ENCODE measurements at regions not wholly inside any gene's neighbourhood (a gene's known extent, or its start where the extent isn't known, plus 50 kb on each side); places are given as distances from the start of the nearest gene placed in this dataset.

DNA sequence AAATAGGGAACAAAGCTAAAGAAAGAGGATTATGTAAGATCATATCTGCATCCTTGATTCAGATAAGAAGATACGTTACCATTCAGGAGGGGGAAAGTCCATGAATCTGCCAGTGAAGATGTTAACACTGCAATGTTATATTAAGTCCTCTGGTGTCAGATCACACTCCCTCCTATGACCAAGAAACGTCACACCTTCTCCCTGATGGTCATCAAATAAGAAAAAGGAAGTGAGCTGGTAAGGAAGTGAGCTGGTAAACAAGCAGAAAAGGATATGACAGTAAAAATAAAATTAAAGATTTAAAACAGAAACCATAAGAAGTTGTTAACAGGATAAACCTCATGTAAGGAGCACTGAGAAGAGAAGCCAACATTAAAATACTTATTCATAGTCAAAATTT lies 340.2 kb downstream of the SEC23A start:
- peak; percentile 65 for DNase-seq (ENCODE audit: low spot score)

DNA sequence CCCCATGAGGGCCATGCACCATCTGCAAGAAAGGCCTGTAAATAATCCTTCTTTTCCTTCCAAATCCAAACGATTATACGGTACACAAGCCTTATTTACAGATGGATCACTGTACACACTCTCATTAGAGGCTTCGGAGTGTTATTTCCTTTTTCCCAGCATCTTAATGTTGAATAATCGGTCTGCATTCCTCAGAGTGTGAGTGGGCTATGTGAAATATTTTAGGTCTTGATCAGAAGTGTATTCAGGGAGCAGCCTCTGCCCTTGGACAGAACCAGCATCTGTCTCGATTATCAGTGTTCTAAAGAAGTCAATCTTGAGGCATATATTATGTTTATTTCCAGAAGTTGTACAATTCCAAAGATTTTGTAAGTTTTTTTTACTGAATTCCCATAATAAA lies 340.6 kb downstream of the SEC23A start:
- peak; percentile 47 for DNase-seq (ENCODE audit: low spot score)

DNA sequence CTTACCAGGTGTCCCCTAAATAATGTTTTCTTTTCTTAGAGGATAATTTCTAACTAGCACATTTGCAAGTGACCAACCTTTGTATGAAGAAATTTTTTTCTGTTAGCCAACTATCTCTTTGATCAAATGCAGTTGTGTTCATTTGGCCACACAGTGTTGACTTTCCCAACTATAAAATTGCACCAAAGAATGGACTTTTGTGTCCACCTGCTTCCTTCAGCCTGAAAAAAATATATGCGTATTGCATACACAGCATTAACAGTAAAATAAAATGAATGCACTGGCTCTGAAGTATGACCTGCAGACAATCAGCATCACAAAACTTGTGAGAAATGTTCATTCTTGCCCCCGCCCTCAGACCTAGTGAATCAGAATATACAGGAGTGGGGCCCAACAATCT lies 342.0 kb downstream of the SEC23A start:
- no peak for DNase-seq (ENCODE audit: low spot score)

DNA sequence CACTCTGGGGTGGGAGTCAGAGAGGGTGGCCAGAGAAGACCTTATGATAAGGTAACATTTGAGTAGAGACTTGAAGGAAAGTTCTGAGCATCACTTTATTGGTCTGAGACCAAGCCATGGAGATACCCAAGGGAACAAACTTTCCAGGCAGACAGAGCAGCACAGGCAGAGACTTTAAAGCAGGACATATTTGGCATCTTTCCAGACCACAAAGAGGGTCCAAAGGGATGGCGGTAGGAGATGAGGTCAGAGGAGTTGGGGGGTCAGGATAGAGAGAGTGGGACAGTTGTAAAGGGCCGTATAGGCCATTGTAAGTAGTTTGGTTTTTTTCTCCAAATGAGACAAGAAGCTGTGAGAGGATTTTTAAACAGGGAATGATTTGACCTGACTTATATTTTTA lies 344.4 kb downstream of the SEC23A start:
- DNase-seq (ENCODE audit: low spot score), result no peak

DNA sequence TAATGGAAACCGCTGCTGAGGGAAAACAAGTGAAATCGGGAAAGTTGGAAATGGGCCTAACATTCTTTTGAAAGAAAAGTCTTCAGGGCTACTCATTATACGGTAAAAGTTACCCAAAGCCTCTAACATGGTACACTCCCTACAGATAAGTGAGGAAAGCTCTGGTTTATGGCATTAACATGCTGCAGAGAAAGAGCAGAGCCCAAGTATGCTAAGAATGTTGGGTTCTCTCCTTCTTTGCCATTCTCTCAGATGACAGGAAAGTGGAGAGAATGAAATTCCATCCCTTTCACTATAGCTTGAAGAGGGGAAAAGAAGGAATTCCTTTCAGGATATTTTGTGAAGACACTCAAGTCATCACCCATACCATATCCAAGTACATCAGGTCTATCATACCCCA lies 348.0 kb downstream of the SEC23A start:
- DNase-seq (ENCODE audit: low spot score), result no peak

DNA sequence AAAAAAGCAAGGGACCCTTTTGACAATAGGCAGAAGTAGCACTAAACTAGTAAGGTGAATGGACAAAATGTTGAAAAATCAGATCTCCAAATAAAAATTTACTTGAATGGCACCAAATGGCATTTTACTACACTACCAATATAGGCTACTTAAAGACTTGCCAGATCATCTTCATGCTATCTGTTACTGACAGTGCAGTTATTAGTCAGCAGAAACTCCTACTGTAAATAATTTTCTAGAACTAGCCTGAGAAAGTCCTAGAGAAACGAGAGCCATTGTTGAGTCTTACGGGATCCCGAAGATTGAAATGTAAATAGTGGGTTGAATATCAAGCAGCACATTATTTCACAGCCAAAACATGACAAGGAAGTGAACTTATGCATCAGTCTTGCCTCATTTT lies 350.3 kb downstream of the SEC23A start:
- no peak for DNase-seq (ENCODE audit: low spot score)

DNA sequence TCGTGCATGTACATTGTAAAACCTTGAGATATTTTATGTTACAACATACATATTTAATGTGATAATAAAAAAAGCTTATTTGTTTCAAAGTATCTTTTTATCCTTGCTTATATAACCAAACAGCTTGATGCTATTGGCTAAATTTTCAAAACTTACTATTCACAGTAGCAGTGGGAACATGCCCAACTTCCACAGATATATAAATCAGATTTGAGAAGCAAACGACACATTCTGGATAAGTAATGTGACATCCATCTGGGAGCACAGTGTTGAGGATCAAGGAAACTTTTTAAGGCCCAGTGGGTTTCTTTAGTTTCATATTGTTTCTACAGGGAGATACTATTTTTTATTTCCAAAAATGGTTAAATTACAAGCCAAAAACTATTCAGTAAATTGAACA lies 350.7 kb downstream of the SEC23A start:
- no peak for DNase-seq (ENCODE audit: low spot score)

DNA sequence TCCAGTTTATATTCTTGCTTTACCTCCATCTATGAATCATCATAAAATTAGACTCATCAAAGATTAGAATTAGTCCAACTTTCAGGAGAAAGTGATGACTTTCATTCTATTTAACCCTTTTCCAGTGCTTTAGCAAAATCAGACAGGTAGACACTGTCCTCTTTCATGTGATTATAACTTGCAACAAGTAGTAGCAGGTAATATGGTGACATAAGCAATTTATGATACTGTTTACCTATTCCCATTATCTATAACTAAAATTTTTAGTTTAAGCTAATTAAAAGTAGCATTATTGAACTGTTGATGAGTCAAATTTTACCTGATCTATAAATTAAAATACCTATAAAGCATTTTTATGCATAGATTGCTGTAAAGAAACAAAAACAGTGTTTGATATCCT lies 351.6 kb downstream of the SEC23A start:
- no peak for DNase-seq (ENCODE audit: low spot score)

DNA sequence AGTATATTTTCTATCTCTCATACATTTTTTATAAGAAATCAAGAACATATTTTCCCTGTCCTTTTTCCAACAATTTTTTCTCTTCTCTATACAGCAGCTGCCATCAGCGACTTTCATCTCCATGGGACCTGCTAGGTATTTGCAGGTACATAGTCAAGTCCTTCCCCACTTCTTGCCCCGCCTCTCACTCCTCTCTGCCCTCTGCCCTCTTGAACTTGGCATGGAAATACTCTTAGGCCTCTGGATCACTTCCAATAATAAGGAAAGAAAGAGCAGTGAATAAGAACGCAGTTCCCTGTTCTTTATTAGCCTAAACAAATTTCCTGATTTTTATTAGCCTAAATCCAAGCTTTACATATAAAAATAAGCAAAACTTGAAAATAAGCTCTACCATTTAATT lies 353.1 kb downstream of the SEC23A start:
- DNase-seq (ENCODE audit: low spot score), result no peak

DNA sequence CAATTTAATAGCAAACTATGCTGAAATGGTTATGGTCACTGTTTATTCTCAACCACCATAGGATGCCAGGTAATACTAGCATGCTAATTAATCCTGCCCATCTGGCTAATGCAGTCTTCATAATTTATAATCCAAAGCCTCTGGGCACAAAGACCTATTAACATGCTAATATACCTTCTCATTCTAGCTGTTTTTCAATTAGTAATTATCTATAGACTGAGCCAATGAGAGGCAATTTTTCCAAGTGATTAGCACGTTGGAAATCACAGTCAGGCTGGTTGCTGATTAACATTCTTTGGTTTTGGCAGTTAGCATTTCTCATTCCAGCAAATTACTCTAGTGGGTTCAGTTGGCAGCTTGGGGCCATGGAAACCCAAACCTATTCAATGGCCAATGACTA lies 357.2 kb downstream of the SEC23A start:
- no peak for DNase-seq (ENCODE audit: low spot score)

DNA sequence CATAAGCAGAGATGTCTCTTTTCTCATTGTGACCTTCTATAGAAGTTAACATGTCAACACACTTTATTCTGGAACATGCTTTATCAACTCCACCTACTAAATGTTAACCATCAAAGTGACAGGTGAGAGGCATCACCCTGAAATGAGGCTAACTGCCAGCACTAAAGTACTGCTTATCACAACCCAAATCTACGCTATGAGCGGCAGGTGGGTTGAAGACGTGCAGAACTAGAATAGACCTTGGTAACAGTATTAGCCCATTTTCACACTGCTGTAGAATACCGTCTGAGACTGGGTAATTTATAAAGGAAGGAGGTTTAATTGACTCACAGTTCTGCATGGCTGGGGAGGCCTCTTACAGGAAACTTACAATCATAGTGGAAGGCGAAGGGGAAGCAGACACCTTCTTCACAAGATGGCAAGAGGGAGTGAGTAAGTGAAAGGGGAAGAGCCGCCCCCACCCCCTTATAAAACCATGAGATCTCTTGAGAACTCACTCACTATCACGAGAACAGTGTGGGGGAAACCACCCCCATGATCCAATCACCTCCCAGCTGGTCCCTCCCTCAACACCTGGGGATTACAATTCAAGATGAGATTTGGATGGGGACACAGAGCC lies 359.0 kb downstream of the SEC23A start:
- DNase-seq (ENCODE audit: low spot score), result no peak

DNA sequence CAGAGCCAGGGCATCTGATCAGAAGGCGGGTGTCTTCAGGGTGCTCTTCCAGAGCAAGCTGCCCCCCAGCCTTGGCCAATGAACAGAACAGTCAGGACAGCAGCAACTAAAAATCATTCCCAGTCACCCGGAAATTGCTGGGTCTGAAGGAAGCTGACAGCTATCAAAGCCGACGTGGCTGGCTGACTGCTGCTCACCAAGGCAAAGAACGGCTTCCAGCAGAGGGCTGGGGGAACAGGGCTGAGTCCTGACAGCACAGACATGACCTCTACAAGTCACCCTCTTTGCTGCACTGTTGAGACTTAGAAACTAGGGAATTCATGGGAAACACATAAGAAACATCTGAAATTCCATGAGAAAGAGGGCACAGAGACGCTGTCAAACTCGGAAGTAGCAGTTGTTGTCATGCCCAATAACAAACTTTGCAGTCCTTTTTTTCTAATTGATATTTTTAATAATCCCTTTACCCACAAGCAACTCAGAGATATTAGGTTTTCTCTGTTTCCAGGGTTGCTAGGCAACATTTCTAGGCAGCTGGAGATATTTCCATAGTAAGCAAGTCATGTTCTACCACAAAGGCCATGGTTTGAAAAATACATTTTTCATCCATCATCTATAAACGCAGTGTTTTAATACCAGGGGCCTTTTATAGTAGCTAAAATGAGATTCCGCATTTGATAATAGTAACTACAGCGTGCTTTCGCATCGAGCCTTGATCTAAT lies 365.2 kb downstream of the SEC23A start:
- DNase-seq (ENCODE audit: low spot score), result no peak

DNA sequence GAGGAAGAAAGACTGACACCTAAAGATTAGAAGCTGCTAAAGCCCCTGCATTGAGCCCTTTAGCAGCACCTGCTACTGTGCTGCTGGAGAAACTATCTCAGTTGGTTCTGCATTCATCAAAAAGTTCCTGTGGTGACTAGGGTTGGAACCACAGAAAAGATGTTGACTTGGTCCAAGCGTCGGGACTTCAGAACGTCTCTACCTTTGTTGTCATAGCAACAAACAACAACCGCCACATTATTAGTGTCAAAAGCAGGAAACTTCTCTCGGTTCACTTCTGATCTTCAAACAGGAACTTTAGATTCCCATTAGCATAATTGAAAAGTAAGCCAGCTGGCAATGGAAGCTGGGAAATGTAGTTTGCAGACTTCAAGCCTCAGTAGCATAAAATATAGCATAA lies 368.0 kb downstream of the SEC23A start:
- no peak for DNase-seq (ENCODE audit: low spot score)

DNA sequence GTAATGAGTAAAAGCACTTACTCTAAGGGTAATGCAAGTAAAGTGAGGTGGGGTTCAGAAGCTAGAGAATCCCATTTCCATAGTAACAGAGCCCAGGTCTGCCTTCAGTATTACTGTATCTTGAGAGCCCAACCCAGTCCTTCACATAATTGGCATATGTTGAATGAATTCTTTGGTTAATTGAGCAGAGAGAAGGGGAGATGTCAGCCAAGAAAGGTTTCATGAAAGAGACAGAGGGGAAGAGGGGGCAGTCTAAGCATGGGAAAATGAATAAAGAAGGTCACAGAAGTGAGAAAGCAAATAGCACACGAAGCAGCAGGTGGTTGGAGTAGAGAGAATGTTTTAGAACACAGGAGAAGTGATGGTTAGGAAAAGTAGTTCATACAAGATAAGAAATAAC lies 371.1 kb downstream of the SEC23A start:
- no peak for DNase-seq (ENCODE audit: low spot score)

DNA sequence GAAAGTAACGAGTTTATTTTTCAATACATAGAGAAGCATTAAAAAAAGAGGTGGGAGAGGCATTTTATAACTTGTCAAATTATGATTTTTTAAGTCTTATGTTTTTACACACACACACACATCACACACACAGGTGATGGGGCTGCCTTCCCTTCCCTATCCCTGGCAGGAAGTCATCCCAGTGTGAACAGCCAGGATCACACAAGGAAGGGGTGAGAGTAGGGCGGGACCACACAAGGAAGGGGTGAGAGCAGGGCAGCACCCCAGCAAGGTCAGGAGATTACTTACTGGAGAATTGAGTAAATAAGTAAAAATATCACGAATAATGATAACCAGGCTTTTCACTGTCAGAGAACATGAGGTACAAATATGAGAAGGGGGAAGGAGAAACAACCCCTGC lies 372.6 kb downstream of the SEC23A start:
- no peak for DNase-seq (ENCODE audit: low spot score)

DNA sequence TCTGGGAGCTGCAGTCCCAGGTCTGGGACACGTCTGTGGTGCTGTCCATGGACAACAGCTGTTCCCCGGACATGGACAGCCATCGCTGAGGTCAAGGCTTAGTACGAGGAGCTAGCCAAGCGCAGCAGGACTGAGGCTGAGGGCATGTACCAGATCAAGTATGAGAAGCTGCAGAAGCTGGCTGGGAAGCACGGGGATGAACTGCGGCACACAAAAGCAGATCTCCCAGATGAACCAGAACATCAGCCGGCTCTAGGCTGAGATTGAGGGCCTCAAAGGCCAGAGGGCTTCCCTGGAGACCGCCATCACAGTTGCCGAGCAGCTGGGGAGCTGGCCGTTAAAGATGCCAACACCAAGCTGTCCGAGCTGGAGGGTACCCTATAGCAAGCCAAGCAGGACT lies 375.3 kb downstream of the SEC23A start:
- DNase-seq (ENCODE audit: low spot score), result no peak

DNA sequence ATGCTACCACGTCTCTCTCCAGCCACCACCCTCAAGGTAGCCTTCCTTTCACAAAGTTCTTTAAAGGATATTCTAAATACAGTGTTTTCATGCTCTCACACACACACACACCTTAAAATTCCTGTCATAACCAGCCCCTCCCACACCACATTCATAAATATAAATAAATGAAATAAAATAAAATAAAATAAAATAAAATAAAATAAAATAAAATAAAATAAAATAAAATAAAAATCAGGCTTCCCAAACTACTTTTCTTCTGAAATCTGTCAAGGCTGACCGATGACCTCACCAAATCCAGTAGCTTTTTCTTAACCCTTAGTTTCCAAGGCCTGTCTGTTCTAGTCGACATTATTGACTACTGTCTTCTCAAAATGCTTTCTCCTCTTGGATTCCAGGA lies 378.4 kb downstream of the SEC23A start:
- no peak for DNase-seq (ENCODE audit: low spot score)

DNA sequence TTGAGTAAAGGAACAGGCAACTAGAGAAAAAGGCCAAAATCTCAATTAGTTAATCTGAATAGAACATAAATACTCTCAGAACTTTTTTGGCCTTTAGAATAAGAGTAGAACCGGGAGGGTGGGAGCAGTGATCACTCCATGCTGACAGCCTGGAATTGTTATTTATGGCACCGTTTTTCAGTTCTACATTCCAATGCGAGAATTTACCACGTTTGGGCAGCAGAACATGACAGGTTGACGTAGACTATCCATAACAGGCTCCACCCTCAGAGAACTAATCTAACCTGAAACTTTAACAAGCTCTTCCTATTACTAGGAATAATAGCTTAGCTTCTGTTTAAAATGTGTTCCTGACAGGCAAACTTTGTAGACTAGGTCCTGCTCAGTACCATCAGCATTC lies 379.1 kb downstream of the SEC23A start:
- no peak for DNase-seq (ENCODE audit: low spot score)

DNA sequence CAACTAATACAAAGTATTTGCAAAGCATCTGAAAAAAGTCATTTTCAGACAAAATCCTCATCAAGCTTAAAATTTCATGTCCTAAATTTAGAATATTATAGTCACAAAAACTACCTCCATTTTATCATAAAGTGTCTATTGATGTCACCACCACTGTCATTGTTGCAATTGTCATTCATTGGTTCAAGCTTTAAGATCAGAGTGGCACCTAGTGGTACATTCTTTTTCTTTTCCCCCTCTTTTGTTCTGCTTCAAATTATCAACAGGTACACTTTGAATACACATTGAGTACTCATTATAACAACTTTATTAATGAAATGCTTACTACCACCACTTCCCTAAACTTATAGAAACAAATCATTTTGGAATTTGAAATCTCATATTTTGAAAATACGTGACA lies 379.8 kb downstream of the SEC23A start:
- DNase-seq (ENCODE audit: low spot score), result no peak

DNA sequence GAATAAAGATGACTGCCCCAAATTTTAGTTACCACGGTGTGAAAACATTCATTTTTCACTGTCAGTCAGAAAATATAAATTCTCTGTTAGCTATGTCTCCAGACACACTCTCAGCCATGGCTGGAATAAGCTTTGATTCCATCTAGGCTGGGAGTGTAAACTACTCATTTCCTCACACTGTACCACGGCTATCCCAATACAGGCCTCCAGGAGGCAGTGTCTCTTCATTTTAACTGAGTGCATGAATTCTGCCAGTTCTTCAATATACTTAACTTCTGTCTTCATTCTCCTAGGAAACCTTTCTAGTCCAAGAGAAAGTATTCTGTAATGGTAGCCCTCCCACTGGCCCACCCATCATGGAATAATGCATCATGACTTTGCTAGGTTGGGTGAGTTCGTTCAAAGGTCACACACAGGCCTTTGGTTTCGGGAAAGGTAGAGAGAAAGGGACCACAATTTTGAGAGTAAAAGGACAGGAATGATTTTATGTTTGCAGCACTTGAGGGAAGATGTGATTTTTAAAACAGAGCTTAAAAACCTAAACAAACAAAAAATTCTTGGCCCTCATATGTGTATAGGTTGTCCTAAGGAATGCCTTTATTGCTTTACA lies 381.1 kb downstream of the SEC23A start:
- peak; percentile 72 for DNase-seq (ENCODE audit: low spot score)

DNA sequence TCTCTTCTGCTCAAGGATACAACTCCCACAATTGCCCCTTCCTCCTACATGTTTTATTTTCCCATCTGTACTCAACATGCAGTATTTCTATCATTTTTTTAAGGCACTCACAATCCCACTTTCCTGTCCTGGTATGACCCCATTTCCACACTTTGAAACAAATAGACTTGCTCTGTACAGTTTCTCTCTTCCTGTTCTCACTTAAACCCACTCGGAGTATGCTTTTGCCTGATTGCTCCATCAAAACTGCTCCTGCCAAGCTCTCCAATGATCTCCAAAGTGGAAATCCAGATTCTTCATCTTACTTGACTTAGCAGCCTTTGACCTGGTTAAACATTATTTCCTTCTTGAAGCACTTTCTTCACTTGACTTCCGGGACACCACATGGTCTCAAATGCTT lies 384.5 kb downstream of the SEC23A start:
- no peak for DNase-seq (ENCODE audit: low spot score)

DNA sequence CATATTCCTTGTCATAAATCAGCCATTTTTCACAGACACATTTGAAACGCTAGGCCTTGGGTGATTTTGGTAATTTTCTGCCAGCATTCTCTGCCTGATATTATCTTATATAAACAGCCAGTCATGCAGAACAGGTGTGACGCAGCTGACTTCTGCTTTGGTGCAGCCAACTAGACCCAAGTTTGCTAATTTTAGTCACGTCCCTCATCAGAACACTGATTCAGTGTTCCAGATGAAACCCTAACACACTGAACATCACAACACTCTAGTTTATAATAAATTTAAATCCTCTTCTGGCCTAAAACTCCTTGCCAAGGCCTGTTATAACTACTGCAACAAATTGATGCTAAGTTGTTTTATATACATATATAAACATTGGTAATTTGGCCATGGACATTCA lies 386.1 kb downstream of the SEC23A start:
- no peak for DNase-seq (ENCODE audit: low spot score)

DNA sequence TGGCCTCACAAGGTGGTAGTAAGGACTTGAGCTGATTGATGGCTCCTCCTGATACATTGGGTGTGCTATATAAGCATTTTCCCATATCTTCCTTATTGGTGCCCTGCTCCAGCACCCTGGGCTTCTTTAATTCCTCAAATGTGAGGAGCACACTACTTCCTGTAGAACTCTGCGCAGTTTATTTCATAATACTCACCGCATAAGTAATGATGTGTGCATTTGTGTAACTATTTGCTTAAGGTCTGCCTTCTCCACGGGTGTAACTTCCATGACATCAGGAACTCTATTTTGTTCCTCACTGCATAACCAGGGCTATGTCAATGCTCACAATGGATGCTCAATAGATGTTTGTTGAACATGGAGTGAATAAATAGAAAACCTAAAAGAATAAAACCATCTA lies 392.2 kb downstream of the SEC23A start:
- no peak for DNase-seq (ENCODE audit: low spot score)

DNA sequence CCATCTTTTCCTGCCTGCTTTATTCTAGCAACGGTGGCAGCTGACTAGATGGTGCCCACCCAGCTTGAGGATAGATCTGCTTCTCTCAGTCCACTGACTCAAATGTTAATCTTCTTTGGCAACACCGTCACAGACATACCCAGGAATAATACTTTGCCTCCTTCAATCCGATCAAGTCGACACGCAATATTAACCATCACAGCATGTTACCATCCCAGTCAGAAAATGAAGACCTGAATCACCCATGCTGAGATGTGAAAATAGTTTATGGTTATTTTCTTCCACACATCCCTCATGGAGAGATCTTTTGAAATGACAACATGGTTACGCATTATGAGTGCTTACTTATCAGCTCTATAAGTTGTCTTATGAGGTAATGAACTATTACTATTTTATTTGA lies 392.8 kb downstream of the SEC23A start:
- no peak for DNase-seq (ENCODE audit: low spot score)
